ENCODE measurements at regions not wholly inside any gene's neighbourhood (a gene's known extent, or its start where the extent isn't known, plus 50 kb on each side); places are given as distances from the start of the nearest gene placed in this dataset.
"Not testable (repeated sequence)": the region's sequence is repeated elsewhere in the genome, so short reads cannot be mapped to it uniquely, and the experiment has no call there.

GRCh38 chr5:92081958-92082712 is 699.0 kb upstream of the ARRDC3 start:
- no peak for DNase-seq (ENCODE audit: low read depth in 2 of 3, low spot score in 1 of 3)

GRCh38 chr5:92070786-92071185 is 687.7 kb upstream of the ARRDC3 start:
- no peak for DNase-seq (ENCODE audit: low read depth in 2 of 3, low spot score in 1 of 3)

- no peak for DNase-seq (ENCODE audit: low read depth in 2 of 3, low spot score in 1 of 3)
Measured at GRCh38 chr5:92064993-92065392, 681.9 kb upstream of the ARRDC3 start.

- DNase-seq (ENCODE audit: low read depth in 2 of 3, low spot score in 1 of 3), result no peak
Measured at GRCh38 chr5:92051741-92052140, 668.6 kb upstream of the ARRDC3 start.

GRCh38 chr5:92050970-92051369 is 667.9 kb upstream of the ARRDC3 start:
- no peak for DNase-seq (ENCODE audit: low read depth in 2 of 3, low spot score in 1 of 3)

GRCh38 chr5:92041911-92042660 is 659.0 kb upstream of the ARRDC3 start:
- DNase-seq (ENCODE audit: low read depth in 2 of 3, low spot score in 1 of 3), result no peak

GRCh38 chr5:92041206-92041605 is 658.1 kb upstream of the ARRDC3 start:
- DNase-seq (ENCODE audit: low read depth in 2 of 3, low spot score in 1 of 3), result no peak

GRCh38 chr5:92029792-92030191 is 646.7 kb upstream of the ARRDC3 start:
- not testable (repeated sequence) for DNase-seq (ENCODE audit: low read depth in 2 of 3, low spot score in 1 of 3)

DNA sequence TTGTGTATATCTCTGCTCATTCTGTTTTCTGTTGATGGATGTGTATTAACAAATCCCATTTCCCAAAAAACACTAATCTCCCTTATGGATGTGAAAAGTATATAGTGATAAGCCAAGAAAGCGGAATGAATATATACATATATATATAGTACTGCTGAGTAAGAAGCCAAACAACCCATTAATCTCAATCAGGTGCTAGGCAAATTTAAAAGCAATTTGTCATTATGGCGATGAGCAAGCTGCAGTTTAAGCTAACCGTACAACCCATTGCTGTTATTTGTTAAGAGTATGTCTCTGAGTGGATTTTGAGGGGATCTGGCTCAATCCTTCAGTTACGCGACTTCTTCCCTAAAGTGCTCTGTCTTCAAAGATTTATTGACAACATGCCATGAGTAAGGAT is 640.4 kb upstream of the ARRDC3 start:
- no peak for DNase-seq (ENCODE audit: low read depth in 2 of 3, low spot score in 1 of 3)

DNA sequence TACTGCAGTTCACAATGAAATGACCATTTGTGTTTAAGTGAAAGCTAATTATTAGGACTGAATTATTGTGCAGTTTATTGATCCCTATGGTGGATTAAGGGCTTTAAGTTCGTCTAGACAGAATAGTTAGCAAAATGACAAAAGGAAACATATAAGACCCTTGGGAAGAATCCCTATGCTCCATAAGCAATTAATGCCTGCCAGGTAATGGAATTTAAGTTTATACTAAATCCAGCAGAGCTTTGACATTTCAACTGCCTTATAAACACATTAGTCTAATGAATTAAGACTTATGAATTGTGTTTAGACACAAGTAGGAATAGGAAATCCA is 640.0 kb upstream of the ARRDC3 start:
- DNase-seq (ENCODE audit: low read depth in 2 of 3, low spot score in 1 of 3), result no peak

DNA sequence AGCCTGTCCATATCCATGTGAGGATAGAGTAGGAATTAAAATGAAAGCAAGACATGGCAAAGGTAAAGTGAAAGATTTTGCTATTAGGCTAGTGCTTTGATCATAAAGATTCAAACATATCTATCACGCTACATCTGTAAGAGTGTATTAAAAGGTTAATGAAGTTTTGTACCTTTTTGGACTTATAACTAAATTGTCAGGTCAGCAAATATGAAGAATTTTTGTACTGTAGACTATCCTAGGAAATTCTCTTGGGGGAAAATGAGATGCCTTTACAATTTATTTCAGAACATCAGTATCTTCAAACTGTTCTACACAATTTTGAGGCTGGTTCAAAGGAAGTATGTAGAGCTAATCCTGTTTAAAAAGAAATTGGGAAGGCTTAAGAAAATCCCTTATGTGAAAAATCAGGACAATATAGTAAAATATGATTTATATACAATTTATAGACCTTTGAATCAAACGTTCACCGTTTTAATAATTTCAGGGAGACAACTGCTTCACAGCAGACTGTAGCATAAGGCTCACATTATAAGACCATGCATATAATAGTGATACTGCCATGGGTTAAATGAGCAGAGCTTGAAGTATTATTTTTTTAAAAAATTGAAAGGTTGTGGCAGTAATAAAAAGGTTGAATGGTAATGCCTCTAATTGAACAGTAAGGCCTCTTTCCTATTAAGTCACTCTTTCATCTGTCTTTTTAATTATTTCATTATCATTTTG is 639.5 kb upstream of the ARRDC3 start:
- DNase-seq (ENCODE audit: low read depth in 2 of 3, low spot score in 1 of 3), result no peak

- DNase-seq (ENCODE audit: low read depth in 2 of 3, low spot score in 1 of 3), result no peak
Measured at GRCh38 chr5:92019376-92019990, 636.4 kb upstream of the ARRDC3 start.

GRCh38 chr5:92017776-92018175 is 634.7 kb upstream of the ARRDC3 start:
- DNase-seq (ENCODE audit: low read depth in 2 of 3, low spot score in 1 of 3), result no peak

- DNase-seq (ENCODE audit: low read depth in 2 of 3, low spot score in 1 of 3), result not testable (repeated sequence)
Measured at GRCh38 chr5:92011845-92012244, 628.7 kb upstream of the ARRDC3 start.

DNA sequence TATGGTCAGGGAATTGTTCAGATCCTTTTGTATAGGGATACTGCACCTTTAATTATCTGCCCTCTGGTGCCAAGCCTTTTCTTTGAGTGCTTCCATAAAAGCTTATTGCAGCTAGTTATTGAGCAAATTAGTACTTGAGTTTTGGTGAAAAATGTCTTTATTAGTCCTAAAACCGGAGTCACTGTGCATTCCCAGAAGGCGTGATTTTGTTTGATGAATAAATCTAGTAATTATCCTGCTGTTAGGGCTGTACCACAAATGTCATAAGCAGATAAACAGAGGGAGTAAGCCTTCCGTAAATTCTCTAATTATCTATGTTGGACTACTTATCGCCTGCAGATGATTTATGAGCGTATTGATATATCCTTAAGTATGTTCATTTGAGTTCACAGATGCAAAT is 620.7 kb upstream of the ARRDC3 start:
- no peak for DNase-seq (ENCODE audit: low read depth in 2 of 3, low spot score in 1 of 3)

GRCh38 chr5:92002721-92003274 is 619.7 kb upstream of the ARRDC3 start:
- DNase-seq (ENCODE audit: low read depth in 2 of 3, low spot score in 1 of 3), result no peak

GRCh38 chr5:91998774-91999173 is 615.7 kb upstream of the ARRDC3 start:
- DNase-seq (ENCODE audit: low read depth in 2 of 3, low spot score in 1 of 3), result no peak

DNA sequence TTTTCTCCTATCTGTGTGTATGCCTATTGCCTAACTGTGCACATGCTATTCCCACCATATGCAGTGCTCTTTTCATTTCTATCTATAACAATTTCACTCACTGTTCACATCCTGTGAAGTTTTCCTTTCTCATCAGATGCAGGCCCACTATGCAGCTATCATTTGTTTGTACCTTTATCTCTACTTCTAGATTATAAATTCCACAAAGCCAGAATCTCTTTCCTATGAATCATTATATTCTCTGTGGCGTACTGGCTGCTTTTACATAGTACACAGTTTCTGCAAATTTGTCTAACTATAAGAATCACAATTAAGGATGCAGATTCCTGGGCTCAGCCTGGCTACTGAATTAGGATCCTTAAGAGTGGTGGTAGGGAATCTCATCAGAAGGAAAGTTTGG is 600.8 kb upstream of the ARRDC3 start:
- no peak for DNase-seq (ENCODE audit: low read depth in 2 of 3, low spot score in 1 of 3)

GRCh38 chr5:91978221-91978882 is 595.2 kb upstream of the ARRDC3 start:
- DNase-seq (ENCODE audit: low read depth in 2 of 3, low spot score in 1 of 3), result no peak

GRCh38 chr5:91977579-91977978 is 594.5 kb upstream of the ARRDC3 start:
- no peak for DNase-seq (ENCODE audit: low read depth in 2 of 3, low spot score in 1 of 3)

DNA sequence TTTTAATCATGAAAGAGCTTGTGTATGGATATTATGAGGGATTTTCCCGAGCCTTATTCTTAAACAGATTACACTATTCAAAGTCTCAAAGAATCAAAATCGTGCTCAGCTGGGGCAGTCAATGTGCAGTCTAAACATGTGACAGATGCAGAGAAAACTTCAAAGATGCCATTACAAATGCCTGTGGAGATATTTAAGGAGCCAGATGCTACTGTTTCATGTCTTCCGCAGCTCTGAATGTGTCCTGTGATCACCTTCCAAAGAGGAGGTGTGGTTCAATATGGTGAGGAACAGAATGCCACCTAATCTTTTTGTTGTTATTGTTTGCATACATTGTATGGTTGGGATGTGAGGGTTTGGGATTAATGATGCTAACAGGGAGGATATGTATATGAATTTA is 593.3 kb upstream of the ARRDC3 start:
- DNase-seq (ENCODE audit: low read depth in 2 of 3, low spot score in 1 of 3), result no peak

Measured in stimulated activated CD4-positive, alpha-beta T cell treated with anti-CD3 and anti-CD28 coated beads, Interleukin-12 subunit alpha, Interleukin-12 subunit beta, amount 100 ng/mL, for 48 hours (primary cell).